Mesothelial cell of epicardium (in vitro differentiated cells): ENCODE measurements at regions not wholly inside any gene's neighbourhood (a gene's known extent, or its start where the extent isn't known, plus 50 kb on each side); places are given as distances from the start of the nearest gene placed in this dataset.

Source experiments
- DNase-seq, 2 experiments: peaks; one replicate each; pipeline ENCODE4 v3.0.0; 2021; ENCODE audit warnings: low spot score in 2 of 2; ENCODE audit not compliant: unreplicated experiment in 2 of 2
- H3K27ac Mint-ChIP-seq: 2 replicates; pipeline ENCODE4 v1.8.0; 2021; ENCODE audit warnings: mixed read lengths
- H3K27me3 Mint-ChIP-seq: 2 replicates; pipeline ENCODE4 v1.8.0; 2021; ENCODE audit warnings: low read depth, mixed read lengths
- H3K36me3 Mint-ChIP-seq: 2 replicates; pipeline ENCODE4 v1.8.0; 2021; ENCODE audit warnings: mixed read lengths
- H3K4me1 Mint-ChIP-seq: 2 replicates; pipeline ENCODE4 v1.8.0; 2021; ENCODE audit warnings: mixed read lengths
- H3K4me3 Mint-ChIP-seq: 2 replicates; pipeline ENCODE4 v1.8.0; 2021; ENCODE audit warnings: mild to moderate bottlenecking, moderate library complexity, mixed read lengths
- H3K9me3 Mint-ChIP-seq: 2 replicates; pipeline ENCODE4 v1.8.0; 2021; ENCODE audit warnings: mixed read lengths
- TF ChIP-seq, protein P1 (sequence below): fragments of 200-600 bp; sonication (generic); IDR thresholded peaks from one replicate; pipeline ENCODE4 v1.5.0; 2021; ENCODE audit warnings: antibody characterized with exemption; ENCODE audit not compliant: unreplicated experiment

DNA sequence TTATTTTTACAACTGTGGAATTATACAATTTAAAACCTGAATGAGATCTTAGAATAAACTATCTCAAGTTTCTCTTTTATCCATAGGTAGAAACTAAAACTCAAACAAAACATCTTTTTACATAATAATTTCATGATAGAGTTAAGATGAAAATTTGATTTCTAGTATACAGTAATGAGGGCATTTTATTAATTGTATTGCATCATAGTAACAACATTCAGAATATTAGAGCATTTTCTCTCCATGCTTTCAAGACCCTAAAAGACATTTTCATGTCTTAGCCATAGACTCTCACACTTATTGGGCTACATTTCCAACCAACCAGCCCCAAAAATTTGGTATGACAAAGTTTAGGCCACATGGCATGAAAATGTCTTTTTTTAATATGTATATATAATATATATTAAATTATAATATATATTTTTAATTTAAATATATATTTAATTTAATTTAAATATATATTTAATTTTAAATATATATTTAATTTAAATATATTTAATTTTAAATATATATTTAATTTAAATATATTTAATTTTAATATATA, 195.7 kb upstream of the STEAP1 start:
- Mint-ChIP-seq H3K36me3 (no peaks in the 10 kb centered on the region), H3K27ac (no peak overlapping the region)

DNA sequence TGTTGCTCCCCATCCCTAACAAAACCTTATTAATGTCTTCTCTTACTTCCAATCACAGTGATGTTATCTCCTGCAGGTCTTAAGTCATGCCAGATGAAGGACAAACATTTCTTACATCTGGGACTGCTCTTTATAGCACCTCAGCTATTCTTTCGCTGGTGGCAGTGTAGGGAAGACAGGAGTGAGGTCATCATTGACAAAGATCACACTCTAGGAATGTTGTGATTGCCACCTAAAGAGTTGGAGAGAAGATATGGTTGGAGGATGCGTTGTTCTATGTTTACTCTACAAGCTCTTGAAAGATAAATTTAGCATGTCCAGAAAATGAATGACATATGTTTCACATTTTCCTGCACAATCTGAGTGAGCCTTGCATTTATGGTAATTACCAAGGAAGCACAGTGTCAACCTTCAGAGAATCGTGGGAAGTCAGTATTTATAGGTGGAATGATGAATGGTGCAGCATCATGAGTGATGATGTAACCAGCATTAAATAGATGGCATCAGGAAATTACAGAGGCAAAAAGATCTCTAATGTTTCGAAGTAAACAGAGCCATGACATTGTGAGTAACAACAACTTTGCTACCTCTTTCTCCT, 188.1 kb upstream of the STEAP1 start:
- H3K4me3 Mint-ChIP-seq: no peak overlapping the region
- peaks cover 4% of the 10 kb centered on the region for H3K9me3 Mint-ChIP-seq
- no peak overlapping the region for H3K27ac Mint-ChIP-seq
- H3K27me3 Mint-ChIP-seq: peaks cover 19% of the 10 kb centered on the region
- H3K4me1 Mint-ChIP-seq: no peaks in the 10 kb centered on the region
- TF ChIP-seq, protein P1, sequence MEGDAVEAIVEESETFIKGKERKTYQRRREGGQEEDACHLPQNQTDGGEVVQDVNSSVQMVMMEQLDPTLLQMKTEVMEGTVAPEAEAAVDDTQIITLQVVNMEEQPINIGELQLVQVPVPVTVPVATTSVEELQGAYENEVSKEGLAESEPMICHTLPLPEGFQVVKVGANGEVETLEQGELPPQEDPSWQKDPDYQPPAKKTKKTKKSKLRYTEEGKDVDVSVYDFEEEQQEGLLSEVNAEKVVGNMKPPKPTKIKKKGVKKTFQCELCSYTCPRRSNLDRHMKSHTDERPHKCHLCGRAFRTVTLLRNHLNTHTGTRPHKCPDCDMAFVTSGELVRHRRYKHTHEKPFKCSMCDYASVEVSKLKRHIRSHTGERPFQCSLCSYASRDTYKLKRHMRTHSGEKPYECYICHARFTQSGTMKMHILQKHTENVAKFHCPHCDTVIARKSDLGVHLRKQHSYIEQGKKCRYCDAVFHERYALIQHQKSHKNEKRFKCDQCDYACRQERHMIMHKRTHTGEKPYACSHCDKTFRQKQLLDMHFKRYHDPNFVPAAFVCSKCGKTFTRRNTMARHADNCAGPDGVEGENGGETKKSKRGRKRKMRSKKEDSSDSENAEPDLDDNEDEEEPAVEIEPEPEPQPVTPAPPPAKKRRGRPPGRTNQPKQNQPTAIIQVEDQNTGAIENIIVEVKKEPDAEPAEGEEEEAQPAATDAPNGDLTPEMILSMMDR: no peak
- no peaks in the 10 kb centered on the region for H3K36me3 Mint-ChIP-seq
- no peak for DNase-seq

More for the DNA sequence above, 195.7 kb upstream of the STEAP1 start:
- Mint-ChIP-seq H3K27me3 (peaks cover 32% of the 10 kb centered on the region), H3K9me3 (peaks cover 19% of the 10 kb centered on the region), H3K4me1 (no peaks in the 10 kb centered on the region), H3K4me3 (no peak overlapping the region)
- TF ChIP-seq, protein P1: no peak
- DNase-seq: no peak

DNA sequence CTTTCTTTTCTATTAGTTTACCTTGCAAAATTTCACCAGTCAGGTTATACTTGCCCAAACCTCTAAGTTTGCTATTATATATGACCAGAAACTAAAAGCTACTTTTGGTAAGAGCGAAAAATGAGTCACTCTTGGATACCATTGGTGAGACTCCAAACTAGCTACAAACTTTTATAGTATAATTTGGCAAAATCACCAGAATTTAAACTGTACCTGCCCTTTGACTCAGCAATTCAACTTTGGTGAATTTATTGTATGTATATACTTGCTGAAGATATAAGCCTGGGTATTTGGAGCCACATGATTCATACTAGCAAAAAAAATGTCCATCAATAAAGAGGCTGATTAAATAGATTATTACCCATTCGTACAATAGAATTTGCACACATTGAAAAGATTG, 178.7 kb upstream of the STEAP1 start:
- H3K4me1 Mint-ChIP-seq: peaks cover 2% of the 10 kb centered on the region
- no peaks in the 10 kb centered on the region for H3K9me3 Mint-ChIP-seq
- TF ChIP-seq, protein P1: no peak
- H3K27ac Mint-ChIP-seq: no peak overlapping the region
- H3K27me3 Mint-ChIP-seq: peaks cover 20% of the 10 kb centered on the region
- H3K4me3 Mint-ChIP-seq: no peak overlapping the region
- DNase-seq: no peak
- no peaks in the 10 kb centered on the region for H3K36me3 Mint-ChIP-seq

DNA sequence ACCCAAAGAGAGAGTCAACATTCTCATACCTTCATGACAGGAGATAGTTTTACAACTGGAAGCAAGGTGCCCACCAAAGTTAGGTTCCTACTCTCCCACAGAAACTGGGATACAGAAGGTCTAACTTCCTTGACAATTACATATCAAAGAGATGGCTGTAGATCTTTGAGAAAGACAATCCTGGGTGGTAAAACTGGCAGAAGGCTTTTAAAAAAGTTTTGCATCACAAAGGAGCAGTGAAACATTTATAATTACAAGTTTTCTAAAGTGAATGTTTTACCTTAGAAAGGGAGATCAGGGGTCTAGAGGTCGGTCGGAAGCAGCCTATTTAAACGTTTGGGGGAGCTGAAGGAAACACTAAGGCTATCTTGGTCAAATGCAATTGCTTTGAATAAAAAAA, 166.6 kb upstream of the STEAP1 start:
- H3K4me3 Mint-ChIP-seq: no peak overlapping the region
- DNase-seq: no peak
- H3K9me3 Mint-ChIP-seq: peaks cover 6% of the 10 kb centered on the region
- TF ChIP-seq, protein P1: no peak
- H3K36me3 Mint-ChIP-seq: no peaks in the 10 kb centered on the region
- H3K27me3 Mint-ChIP-seq: peaks cover 4% of the 10 kb centered on the region
- no peaks in the 10 kb centered on the region for H3K4me1 Mint-ChIP-seq
- no peak overlapping the region for H3K27ac Mint-ChIP-seq

DNA sequence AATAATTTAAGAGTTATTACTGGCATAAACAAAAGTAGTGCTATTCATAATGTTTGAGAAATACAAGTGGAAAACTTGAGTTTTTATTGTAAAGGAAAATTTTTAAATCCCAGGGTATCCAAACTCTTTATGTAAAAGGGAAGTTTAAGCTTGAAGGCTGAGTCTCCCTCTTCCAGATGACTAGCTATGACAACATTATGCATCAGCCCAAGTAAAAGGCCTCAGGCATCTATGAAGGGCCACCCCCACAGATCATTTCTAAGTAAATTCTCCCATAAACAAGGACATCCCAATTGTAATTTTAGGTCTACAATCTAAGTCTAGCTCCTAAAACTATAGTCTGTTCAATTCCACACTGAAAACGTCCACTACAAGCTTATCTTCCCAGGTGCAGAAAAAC, 166.2 kb upstream of the STEAP1 start:
- TF ChIP-seq, protein P1: no peak
- DNase-seq: no peak
- H3K4me3 Mint-ChIP-seq: no peak overlapping the region
- H3K9me3 Mint-ChIP-seq: peaks cover 6% of the 10 kb centered on the region
- H3K36me3 Mint-ChIP-seq: no peaks in the 10 kb centered on the region
- no peaks in the 10 kb centered on the region for H3K4me1 Mint-ChIP-seq
- no peak overlapping the region for H3K27ac Mint-ChIP-seq
- peaks cover 4% of the 10 kb centered on the region for H3K27me3 Mint-ChIP-seq
